ENCODE measurements at regions not wholly inside any gene's neighbourhood (a gene's known extent, or its start where the extent isn't known, plus 50 kb on each side); places are given as distances from the start of the nearest gene placed in this dataset.

- TF ChIP-seq MAX (IDR thresholded peaks at IDR 0.05; ENCODE audit: insufficient read depth, insufficient read length) = no peak
- TF ChIP-seq CTCF (IDR thresholded peaks at IDR 0.05; ENCODE audit: extremely low read depth in 1 of 2, insufficient read depth in 1 of 2, low read depth in 1 of 2, low read length in 2 of 2) = no peak
- TF ChIP-seq POLR2A (IDR thresholded peaks at IDR 0.05; ENCODE audit: low read depth, low read length) = no peak
- TF ChIP-seq POLR2AphosphoS5 (IDR thresholded peaks at IDR 0.05; ENCODE audit: insufficient read depth, low read depth, low read length) = no peak
- TF ChIP-seq EZH2 (IDR thresholded peaks at IDR 0.05; ENCODE audit: borderline replicate concordance, low read depth, low read length, severe bottlenecking) = no peak
- TF ChIP-seq JUN (IDR thresholded peaks at IDR 0.05; ENCODE audit: borderline replicate concordance, insufficient read depth, insufficient read length, low read depth) = no peak
- TF ChIP-seq MYC (IDR thresholded peaks at IDR 0.05; ENCODE audit: low read depth, low read length) = no peak
- no peak for TF ChIP-seq FOS (IDR thresholded peaks at IDR 0.05; ENCODE audit: borderline replicate concordance, insufficient read depth, low read length)
- TF ChIP-seq GATA2 (IDR thresholded peaks at IDR 0.05; ENCODE audit: insufficient read depth, insufficient read length, low read depth, low read length) = no peak
Measured at GRCh38 chr6:10315034-10315433, 99.8 kb downstream of the TFAP2A start.
